ENCODE measurements at regions not wholly inside any gene's neighbourhood (a gene's known extent, or its start where the extent isn't known, plus 50 kb on each side); places are given as distances from the start of the nearest gene placed in this dataset.

- TF ChIP-seq, protein P1, sequence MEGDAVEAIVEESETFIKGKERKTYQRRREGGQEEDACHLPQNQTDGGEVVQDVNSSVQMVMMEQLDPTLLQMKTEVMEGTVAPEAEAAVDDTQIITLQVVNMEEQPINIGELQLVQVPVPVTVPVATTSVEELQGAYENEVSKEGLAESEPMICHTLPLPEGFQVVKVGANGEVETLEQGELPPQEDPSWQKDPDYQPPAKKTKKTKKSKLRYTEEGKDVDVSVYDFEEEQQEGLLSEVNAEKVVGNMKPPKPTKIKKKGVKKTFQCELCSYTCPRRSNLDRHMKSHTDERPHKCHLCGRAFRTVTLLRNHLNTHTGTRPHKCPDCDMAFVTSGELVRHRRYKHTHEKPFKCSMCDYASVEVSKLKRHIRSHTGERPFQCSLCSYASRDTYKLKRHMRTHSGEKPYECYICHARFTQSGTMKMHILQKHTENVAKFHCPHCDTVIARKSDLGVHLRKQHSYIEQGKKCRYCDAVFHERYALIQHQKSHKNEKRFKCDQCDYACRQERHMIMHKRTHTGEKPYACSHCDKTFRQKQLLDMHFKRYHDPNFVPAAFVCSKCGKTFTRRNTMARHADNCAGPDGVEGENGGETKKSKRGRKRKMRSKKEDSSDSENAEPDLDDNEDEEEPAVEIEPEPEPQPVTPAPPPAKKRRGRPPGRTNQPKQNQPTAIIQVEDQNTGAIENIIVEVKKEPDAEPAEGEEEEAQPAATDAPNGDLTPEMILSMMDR (conservative IDR thresholded peaks at IDR 0.05 in 1 of 2, IDR thresholded peaks at IDR 0.05 in 1 of 2; ENCODE audit: extremely low read depth in 1 of 2, insufficient read depth in 1 of 2, low read depth in 1 of 2, low read length in 2 of 2) = no peak
- TF ChIP-seq EZH2 (IDR thresholded peaks at IDR 0.05; ENCODE audit: borderline replicate concordance, low read length) = no peak
Observed at GRCh38 chr15:95447486-95447885, 883.0 kb upstream of the NR2F2 start.
